ENCODE measurements at regions not wholly inside any gene's neighbourhood (a gene's known extent, or its start where the extent isn't known, plus 50 kb on each side); places are given as distances from the start of the nearest gene placed in this dataset.

DNA sequence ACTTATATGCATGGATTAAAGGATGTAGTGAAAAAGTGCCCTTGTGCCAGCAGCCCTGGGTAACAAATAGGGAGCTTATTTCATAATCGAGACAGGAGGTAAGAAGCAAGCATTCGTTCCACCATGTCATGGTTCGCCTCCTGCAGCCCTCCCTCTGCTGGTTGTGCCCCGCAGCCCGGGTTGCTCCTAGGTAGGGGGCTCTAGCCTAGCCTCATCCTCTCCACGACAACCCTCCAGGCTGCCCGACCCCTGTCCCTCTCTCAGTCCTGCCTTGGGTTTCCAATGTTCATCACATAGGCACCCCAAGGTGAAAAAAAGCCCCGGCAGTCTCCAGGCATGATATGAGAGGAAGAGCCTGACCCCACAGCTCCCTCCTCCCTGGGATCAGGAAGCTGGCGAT is 75.5 kb upstream of the SYNDIG1 start:
- DNase-seq (ENCODE audit: low read depth in 1 of 2, low spot score in 1 of 2): no peak
- Histone ChIP-seq H3K4me1 (ENCODE audit: low read depth) (no peaks in the 10 kb centered on the region), H3K36me3 (no peaks in the 10 kb centered on the region), H3K27me3 (peaks cover 31% of the 10 kb centered on the region), H3K4me3 (no peak overlapping the region), H3K27ac (no peak overlapping the region), H3K9me3 (ENCODE audit: low read depth) (no peaks in the 10 kb centered on the region)
- TF ChIP-seq, protein P1, sequence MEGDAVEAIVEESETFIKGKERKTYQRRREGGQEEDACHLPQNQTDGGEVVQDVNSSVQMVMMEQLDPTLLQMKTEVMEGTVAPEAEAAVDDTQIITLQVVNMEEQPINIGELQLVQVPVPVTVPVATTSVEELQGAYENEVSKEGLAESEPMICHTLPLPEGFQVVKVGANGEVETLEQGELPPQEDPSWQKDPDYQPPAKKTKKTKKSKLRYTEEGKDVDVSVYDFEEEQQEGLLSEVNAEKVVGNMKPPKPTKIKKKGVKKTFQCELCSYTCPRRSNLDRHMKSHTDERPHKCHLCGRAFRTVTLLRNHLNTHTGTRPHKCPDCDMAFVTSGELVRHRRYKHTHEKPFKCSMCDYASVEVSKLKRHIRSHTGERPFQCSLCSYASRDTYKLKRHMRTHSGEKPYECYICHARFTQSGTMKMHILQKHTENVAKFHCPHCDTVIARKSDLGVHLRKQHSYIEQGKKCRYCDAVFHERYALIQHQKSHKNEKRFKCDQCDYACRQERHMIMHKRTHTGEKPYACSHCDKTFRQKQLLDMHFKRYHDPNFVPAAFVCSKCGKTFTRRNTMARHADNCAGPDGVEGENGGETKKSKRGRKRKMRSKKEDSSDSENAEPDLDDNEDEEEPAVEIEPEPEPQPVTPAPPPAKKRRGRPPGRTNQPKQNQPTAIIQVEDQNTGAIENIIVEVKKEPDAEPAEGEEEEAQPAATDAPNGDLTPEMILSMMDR (IDR thresholded peaks at IDR 0.05; ENCODE audit: low read depth, low read length): no peak

DNA sequence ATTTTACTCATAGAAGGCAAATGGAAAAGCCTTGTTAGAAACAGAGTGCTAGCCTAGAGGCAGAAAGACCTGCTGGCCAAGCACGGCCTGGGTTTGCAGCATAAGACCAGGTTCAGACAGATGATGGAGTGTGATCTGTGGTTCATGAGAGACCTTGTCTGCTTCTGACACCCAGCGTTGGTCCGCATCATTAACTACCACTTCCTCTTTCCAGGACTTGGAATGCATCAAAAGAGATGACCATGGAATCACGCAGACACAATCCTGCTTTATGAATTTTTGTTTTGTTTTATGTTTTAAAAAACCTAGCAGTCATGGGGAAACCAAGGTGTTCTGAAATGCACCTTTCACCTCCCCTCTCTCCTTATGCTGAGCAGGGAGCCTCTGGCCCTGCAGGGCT is 76.8 kb upstream of the SYNDIG1 start:
- no peak overlapping the region for H3K4me3 ChIP-seq
- no peaks in the 10 kb centered on the region for H3K36me3 ChIP-seq
- H3K27me3 ChIP-seq: peaks cover 41% of the 10 kb centered on the region
- H3K27ac ChIP-seq: no peak overlapping the region
- no peaks in the 10 kb centered on the region for H3K4me1 ChIP-seq (ENCODE audit: low read depth)
- no peaks in the 10 kb centered on the region for H3K9me3 ChIP-seq (ENCODE audit: low read depth)
- TF ChIP-seq, protein P1 (IDR thresholded peaks at IDR 0.05; ENCODE audit: low read depth, low read length): no peak
- DNase-seq (ENCODE audit: low read depth in 1 of 2, low spot score in 1 of 2): no peak

DNA sequence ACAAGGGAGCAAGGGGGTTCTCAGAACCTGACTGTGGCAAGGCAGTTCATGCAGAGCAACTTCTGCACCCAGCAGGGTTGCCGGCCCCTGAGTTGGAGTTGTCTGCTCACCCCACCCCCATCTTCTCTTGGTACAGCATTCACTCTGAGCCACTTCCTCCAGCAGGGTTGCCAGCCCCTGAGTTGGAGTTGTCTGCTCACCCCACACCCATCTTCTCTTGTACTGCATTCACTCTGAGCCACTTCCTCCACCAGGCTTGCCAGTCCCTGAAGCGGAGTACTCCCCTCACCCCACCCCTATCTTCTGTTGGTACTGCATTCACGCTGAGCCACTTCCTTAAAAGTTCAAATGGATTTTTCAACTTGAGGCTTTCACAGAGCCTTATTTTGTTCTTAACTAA is 79.7 kb upstream of the SYNDIG1 start:
- H3K36me3 ChIP-seq: no peaks in the 10 kb centered on the region
- H3K4me3 ChIP-seq: no peak overlapping the region
- TF ChIP-seq, protein P1 (IDR thresholded peaks at IDR 0.05; ENCODE audit: low read depth, low read length): no peak
- H3K27ac ChIP-seq: no peak overlapping the region
- no peaks in the 10 kb centered on the region for H3K9me3 ChIP-seq (ENCODE audit: low read depth)
- H3K4me1 ChIP-seq (ENCODE audit: low read depth): no peaks in the 10 kb centered on the region
- peaks cover 45% of the 10 kb centered on the region for H3K27me3 ChIP-seq
- no peak for DNase-seq (ENCODE audit: low read depth in 1 of 2, low spot score in 1 of 2)

DNA sequence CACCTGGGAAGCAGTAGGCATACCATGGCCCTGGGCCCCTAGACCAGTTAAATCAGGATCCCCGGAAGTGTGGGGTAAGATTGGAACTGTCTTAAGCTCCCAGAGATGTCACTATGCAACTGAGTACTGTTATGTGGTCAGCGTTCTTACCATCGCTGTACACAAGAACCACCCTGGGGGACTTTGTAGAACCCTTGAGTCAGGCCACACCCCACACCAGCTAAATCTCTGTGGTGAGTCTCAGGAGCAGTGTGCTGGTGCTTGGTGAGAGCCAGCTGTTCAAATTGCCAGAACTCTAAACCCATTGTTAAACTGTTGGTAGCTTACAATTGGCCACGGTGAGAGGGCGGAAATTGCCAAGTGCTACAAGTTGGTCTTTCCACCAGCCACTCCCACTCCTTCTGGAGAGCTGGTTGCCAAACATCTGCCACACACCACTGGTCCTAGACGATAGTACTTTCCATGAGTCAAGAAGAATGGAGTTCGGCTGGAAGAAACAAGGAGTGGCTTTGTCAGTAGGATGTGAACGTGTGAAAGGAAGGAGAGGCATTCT is 80.5 kb upstream of the SYNDIG1 start:
- Histone ChIP-seq H3K36me3 (no peaks in the 10 kb centered on the region), H3K27me3 (peaks cover 37% of the 10 kb centered on the region), H3K9me3 (ENCODE audit: low read depth) (no peaks in the 10 kb centered on the region), H3K4me1 (ENCODE audit: low read depth) (no peaks in the 10 kb centered on the region), H3K4me3 (no peak overlapping the region), H3K27ac (no peak overlapping the region)
- TF ChIP-seq, protein P1 (IDR thresholded peaks at IDR 0.05; ENCODE audit: low read depth, low read length): no peak
- DNase-seq (ENCODE audit: low read depth in 1 of 2, low spot score in 1 of 2): no peak

GRCh38 chr20:24385547-24385946 is 83.9 kb upstream of the SYNDIG1 start:
- H3K27me3 ChIP-seq: peaks cover 25% of the 10 kb centered on the region
- H3K9me3 ChIP-seq (ENCODE audit: low read depth): no peaks in the 10 kb centered on the region
- H3K27ac ChIP-seq: no peak overlapping the region
- no peak overlapping the region for H3K4me3 ChIP-seq
- no peak for DNase-seq (ENCODE audit: low read depth in 1 of 2, low spot score in 1 of 2)
- no peaks in the 10 kb centered on the region for H3K4me1 ChIP-seq (ENCODE audit: low read depth)
- no peaks in the 10 kb centered on the region for H3K36me3 ChIP-seq
- TF ChIP-seq, protein P1 (IDR thresholded peaks at IDR 0.05; ENCODE audit: low read depth, low read length): no peak

DNA sequence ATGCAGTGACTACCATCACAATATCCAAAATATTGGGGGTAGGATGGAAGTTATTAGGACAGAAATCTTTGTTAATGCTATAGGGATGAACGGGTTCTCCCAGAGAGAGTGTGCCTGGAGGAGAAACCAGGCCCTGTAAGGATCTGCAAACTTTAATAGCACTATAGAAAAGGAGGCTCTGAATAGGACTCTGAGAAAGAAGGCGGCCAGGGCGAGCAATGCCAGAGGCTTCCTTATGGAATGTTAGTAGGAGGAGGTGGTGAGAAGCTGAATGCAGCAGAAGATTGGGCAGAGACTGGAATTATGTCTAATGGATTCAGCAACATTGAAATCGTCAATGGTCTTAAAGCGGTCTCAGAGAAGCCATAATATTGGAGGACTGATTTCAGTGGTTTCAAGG is 84.6 kb upstream of the SYNDIG1 start:
- TF ChIP-seq, protein P1 (IDR thresholded peaks at IDR 0.05; ENCODE audit: low read depth, low read length): no peak
- H3K36me3 ChIP-seq: no peaks in the 10 kb centered on the region
- no peak for DNase-seq (ENCODE audit: low read depth in 1 of 2, low spot score in 1 of 2)
- no peak overlapping the region for H3K27ac ChIP-seq
- H3K27me3 ChIP-seq: peaks cover 25% of the 10 kb centered on the region
- no peak overlapping the region for H3K4me3 ChIP-seq
- no peaks in the 10 kb centered on the region for H3K4me1 ChIP-seq (ENCODE audit: low read depth)
- H3K9me3 ChIP-seq (ENCODE audit: low read depth): no peaks in the 10 kb centered on the region

All from cardiac muscle cell (in vitro differentiated cells and primary cell).